H1 (cell line): ENCODE measurements at regions not wholly inside any gene's neighbourhood (a gene's known extent, or its start where the extent isn't known, plus 50 kb on each side); places are given as distances from the start of the nearest gene placed in this dataset.

Experiments
- EGR1 ChIP-seq: IDR thresholded peaks from 2 replicates; pipeline ENCODE4 v1.6.1; 2011; ENCODE audit warnings: low read depth, low read length, borderline replicate concordance
- TF ChIP-seq, protein P1 (sequence below): fragments of 300-600 bp; sonication (generic); IDR thresholded peaks from 2 replicates; pipeline ENCODE4 v1.7.1; 2012; ENCODE audit warnings: low read length, moderate library complexity, mild to moderate bottlenecking, inconsistent platforms; ENCODE audit not compliant: insufficient replicate concordance

DNA sequence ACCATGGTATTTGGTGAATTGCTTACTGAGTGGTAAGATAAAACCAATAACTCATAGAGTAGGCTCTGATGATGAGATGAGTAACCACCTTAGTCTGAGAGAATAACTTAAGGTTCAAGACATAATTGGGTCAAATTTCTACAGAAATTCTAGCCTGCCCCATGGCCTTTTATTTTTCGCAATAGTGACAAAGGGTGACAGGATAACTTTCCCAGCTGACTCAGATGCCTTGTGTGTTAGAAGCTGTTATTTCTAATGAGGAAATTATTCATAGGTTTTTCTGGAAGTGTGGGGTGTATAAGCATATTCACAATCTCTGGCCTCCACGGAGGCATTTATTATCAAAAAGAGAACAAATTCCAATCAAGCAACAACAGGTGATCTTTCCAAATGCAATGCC, 159.0 kb downstream of the NUP35 start (continued):
- TF ChIP-seq, protein P1, sequence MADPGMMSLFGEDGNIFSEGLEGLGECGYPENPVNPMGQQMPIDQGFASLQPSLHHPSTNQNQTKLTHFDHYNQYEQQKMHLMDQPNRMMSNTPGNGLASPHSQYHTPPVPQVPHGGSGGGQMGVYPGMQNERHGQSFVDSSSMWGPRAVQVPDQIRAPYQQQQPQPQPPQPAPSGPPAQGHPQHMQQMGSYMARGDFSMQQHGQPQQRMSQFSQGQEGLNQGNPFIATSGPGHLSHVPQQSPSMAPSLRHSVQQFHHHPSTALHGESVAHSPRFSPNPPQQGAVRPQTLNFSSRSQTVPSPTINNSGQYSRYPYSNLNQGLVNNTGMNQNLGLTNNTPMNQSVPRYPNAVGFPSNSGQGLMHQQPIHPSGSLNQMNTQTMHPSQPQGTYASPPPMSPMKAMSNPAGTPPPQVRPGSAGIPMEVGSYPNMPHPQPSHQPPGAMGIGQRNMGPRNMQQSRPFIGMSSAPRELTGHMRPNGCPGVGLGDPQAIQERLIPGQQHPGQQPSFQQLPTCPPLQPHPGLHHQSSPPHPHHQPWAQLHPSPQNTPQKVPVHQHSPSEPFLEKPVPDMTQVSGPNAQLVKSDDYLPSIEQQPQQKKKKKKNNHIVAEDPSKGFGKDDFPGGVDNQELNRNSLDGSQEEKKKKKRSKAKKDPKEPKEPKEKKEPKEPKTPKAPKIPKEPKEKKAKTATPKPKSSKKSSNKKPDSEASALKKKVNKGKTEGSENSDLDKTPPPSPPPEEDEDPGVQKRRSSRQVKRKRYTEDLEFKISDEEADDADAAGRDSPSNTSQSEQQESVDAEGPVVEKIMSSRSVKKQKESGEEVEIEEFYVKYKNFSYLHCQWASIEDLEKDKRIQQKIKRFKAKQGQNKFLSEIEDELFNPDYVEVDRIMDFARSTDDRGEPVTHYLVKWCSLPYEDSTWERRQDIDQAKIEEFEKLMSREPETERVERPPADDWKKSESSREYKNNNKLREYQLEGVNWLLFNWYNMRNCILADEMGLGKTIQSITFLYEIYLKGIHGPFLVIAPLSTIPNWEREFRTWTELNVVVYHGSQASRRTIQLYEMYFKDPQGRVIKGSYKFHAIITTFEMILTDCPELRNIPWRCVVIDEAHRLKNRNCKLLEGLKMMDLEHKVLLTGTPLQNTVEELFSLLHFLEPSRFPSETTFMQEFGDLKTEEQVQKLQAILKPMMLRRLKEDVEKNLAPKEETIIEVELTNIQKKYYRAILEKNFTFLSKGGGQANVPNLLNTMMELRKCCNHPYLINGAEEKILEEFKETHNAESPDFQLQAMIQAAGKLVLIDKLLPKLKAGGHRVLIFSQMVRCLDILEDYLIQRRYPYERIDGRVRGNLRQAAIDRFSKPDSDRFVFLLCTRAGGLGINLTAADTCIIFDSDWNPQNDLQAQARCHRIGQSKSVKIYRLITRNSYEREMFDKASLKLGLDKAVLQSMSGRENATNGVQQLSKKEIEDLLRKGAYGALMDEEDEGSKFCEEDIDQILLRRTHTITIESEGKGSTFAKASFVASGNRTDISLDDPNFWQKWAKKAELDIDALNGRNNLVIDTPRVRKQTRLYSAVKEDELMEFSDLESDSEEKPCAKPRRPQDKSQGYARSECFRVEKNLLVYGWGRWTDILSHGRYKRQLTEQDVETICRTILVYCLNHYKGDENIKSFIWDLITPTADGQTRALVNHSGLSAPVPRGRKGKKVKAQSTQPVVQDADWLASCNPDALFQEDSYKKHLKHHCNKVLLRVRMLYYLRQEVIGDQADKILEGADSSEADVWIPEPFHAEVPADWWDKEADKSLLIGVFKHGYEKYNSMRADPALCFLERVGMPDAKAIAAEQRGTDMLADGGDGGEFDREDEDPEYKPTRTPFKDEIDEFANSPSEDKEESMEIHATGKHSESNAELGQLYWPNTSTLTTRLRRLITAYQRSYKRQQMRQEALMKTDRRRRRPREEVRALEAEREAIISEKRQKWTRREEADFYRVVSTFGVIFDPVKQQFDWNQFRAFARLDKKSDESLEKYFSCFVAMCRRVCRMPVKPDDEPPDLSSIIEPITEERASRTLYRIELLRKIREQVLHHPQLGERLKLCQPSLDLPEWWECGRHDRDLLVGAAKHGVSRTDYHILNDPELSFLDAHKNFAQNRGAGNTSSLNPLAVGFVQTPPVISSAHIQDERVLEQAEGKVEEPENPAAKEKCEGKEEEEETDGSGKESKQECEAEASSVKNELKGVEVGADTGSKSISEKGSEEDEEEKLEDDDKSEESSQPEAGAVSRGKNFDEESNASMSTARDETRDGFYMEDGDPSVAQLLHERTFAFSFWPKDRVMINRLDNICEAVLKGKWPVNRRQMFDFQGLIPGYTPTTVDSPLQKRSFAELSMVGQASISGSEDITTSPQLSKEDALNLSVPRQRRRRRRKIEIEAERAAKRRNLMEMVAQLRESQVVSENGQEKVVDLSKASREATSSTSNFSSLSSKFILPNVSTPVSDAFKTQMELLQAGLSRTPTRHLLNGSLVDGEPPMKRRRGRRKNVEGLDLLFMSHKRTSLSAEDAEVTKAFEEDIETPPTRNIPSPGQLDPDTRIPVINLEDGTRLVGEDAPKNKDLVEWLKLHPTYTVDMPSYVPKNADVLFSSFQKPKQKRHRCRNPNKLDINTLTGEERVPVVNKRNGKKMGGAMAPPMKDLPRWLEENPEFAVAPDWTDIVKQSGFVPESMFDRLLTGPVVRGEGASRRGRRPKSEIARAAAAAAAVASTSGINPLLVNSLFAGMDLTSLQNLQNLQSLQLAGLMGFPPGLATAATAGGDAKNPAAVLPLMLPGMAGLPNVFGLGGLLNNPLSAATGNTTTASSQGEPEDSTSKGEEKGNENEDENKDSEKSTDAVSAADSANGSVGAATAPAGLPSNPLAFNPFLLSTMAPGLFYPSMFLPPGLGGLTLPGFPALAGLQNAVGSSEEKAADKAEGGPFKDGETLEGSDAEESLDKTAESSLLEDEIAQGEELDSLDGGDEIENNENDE: no peak
- TF ChIP-seq EGR1: no peak
- TF ChIP-seq, all 59 proteins: peak for 0
